ENCODE measurements at regions not wholly inside any gene's neighbourhood (a gene's known extent, or its start where the extent isn't known, plus 50 kb on each side); places are given as distances from the start of the nearest gene placed in this dataset.

- no peaks in the 10 kb centered on the region for H3K36me3 Mint-ChIP-seq (ENCODE audit: insufficient read depth)
- DNase-seq (ENCODE audit: low spot score, unreplicated experiment): no peak
- no peak overlapping the region for H3K4me3 Mint-ChIP-seq (ENCODE audit: low read depth)
- TF ChIP-seq, protein P1, sequence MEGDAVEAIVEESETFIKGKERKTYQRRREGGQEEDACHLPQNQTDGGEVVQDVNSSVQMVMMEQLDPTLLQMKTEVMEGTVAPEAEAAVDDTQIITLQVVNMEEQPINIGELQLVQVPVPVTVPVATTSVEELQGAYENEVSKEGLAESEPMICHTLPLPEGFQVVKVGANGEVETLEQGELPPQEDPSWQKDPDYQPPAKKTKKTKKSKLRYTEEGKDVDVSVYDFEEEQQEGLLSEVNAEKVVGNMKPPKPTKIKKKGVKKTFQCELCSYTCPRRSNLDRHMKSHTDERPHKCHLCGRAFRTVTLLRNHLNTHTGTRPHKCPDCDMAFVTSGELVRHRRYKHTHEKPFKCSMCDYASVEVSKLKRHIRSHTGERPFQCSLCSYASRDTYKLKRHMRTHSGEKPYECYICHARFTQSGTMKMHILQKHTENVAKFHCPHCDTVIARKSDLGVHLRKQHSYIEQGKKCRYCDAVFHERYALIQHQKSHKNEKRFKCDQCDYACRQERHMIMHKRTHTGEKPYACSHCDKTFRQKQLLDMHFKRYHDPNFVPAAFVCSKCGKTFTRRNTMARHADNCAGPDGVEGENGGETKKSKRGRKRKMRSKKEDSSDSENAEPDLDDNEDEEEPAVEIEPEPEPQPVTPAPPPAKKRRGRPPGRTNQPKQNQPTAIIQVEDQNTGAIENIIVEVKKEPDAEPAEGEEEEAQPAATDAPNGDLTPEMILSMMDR (IDR thresholded peaks at IDR 0.05; ENCODE audit: unreplicated experiment): no peak
- H3K27me3 Mint-ChIP-seq: no peaks in the 10 kb centered on the region
- peaks cover 3% of the 10 kb centered on the region for H3K9me3 Mint-ChIP-seq (ENCODE audit: low read depth)
- H3K27ac Mint-ChIP-seq: no peak overlapping the region
- peaks cover 7% of the 10 kb centered on the region for H3K4me1 Mint-ChIP-seq (ENCODE audit: low read depth)
Observed at GRCh38 chr3:46107682-46108081, 80.4 kb upstream of the XCR1 start.

- Mint-ChIP-seq H3K27me3 (no peaks in the 10 kb centered on the region), H3K27ac (no peak overlapping the region), H3K4me1 (ENCODE audit: low read depth) (peaks cover 7% of the 10 kb centered on the region), H3K36me3 (ENCODE audit: insufficient read depth) (no peaks in the 10 kb centered on the region), H3K4me3 (ENCODE audit: low read depth) (no peak overlapping the region), H3K9me3 (ENCODE audit: low read depth) (no peaks in the 10 kb centered on the region)
- no peak for DNase-seq (ENCODE audit: low spot score, unreplicated experiment)
- TF ChIP-seq, protein P1 (IDR thresholded peaks at IDR 0.05; ENCODE audit: unreplicated experiment): no peak
Observed at GRCh38 chr3:46105306-46105919, 78.1 kb upstream of the XCR1 start.

- no peaks in the 10 kb centered on the region for H3K9me3 Mint-ChIP-seq (ENCODE audit: low read depth)
- no peak overlapping the region for H3K4me3 Mint-ChIP-seq (ENCODE audit: low read depth)
- no peaks in the 10 kb centered on the region for H3K27me3 Mint-ChIP-seq
- H3K36me3 Mint-ChIP-seq (ENCODE audit: insufficient read depth): no peaks in the 10 kb centered on the region
- H3K27ac Mint-ChIP-seq: no peak overlapping the region
- DNase-seq (ENCODE audit: low spot score, unreplicated experiment): no peak
- TF ChIP-seq, protein P1 (IDR thresholded peaks at IDR 0.05; ENCODE audit: unreplicated experiment): no peak
- H3K4me1 Mint-ChIP-seq (ENCODE audit: low read depth): peaks cover 7% of the 10 kb centered on the region
Observed at GRCh38 chr3:46104706-46105105, 77.4 kb upstream of the XCR1 start.

DNA sequence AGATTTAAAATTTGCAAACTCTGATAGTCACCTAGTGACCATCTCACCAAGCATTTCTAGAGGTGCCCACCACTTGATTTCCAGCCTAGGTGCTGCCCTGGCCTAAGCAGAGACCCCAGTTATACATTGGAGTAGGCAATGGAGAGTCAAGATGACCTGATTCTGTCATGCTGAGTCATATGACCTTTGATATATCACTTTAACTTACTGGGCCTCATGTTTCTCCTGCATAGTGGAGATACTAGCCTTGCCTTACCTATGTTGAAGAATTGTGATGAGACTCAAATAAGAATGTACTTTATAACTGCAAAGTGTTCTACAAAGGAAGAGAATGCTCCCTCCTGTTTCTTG, 75.5 kb upstream of the XCR1 start:
- no peak overlapping the region for H3K4me3 Mint-ChIP-seq (ENCODE audit: low read depth)
- H3K9me3 Mint-ChIP-seq (ENCODE audit: low read depth): no peaks in the 10 kb centered on the region
- H3K36me3 Mint-ChIP-seq (ENCODE audit: insufficient read depth): no peaks in the 10 kb centered on the region
- TF ChIP-seq, protein P1 (IDR thresholded peaks at IDR 0.05; ENCODE audit: unreplicated experiment): no peak
- H3K27ac Mint-ChIP-seq: no peak overlapping the region
- H3K27me3 Mint-ChIP-seq: peaks cover 3% of the 10 kb centered on the region
- H3K4me1 Mint-ChIP-seq (ENCODE audit: low read depth): peaks cover 7% of the 10 kb centered on the region
- no peak for DNase-seq (ENCODE audit: low spot score, unreplicated experiment)

DNA sequence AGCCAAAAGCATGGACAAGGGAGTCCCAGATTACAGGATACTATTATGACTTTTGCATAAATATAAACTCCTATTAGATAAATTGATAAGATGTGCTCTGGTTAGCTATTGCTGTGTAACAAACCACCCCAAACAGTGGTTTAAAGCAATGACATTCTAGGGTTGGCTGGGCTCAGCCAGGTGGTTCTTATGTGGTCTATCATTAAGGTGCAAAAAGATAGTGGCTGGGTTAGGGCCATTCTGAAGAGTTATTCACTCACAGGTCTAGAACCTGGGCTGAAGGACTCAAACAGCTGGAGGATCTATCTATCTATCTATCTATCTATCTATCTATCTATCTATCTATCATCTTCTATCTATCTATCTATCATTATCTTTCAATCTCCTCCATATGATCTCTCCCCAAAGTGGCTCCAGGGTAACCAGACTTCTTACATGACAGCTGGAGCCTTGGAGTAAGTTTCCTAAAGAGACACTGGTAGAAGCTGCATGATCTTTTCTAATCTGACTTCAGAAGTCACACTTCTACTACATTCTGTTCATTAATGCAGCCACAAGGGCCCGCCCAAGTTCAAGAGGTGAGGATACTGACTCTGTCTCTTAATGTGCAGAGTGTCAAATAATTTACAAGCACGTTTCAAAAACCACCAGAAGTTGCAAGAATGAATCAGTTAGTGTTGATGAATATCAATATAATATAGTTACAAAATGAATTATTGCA, 74.9 kb upstream of the XCR1 start:
- DNase-seq (ENCODE audit: low spot score, unreplicated experiment): no peak
- H3K4me1 Mint-ChIP-seq (ENCODE audit: low read depth): peaks cover 7% of the 10 kb centered on the region
- H3K27ac Mint-ChIP-seq: no peak overlapping the region
- TF ChIP-seq, protein P1 (IDR thresholded peaks at IDR 0.05; ENCODE audit: unreplicated experiment): no peak
- no peak overlapping the region for H3K4me3 Mint-ChIP-seq (ENCODE audit: low read depth)
- no peaks in the 10 kb centered on the region for H3K9me3 Mint-ChIP-seq (ENCODE audit: low read depth)
- no peaks in the 10 kb centered on the region for H3K36me3 Mint-ChIP-seq (ENCODE audit: insufficient read depth)
- peaks cover 3% of the 10 kb centered on the region for H3K27me3 Mint-ChIP-seq

Measured in progenitor cell of endocrine pancreas (in vitro differentiated cells).